ENCODE measurements at regions not wholly inside any gene's neighbourhood (a gene's known extent, or its start where the extent isn't known, plus 50 kb on each side); places are given as distances from the start of the nearest gene placed in this dataset.

- H3K36me3 Mint-ChIP-seq: no peaks in the 10 kb centered on the region
- H3K27ac Mint-ChIP-seq: no peak overlapping the region
- no peak overlapping the region for H3K4me3 Mint-ChIP-seq
- intact Hi-C loops (cut with micrococcal nuclease): no loop called here
- H3K27me3 Mint-ChIP-seq (ENCODE audit: low read depth in 2 of 2): peaks cover 0 to 3% of the 10 kb centered on the region in 2 donors
- Histone ChIP-seq H3K4me3 (ENCODE audit: low read length) (no peak overlapping the region), H3K9me3 (ENCODE audit: control insufficient read depth, insufficient read depth, low read length) (no peaks in the 10 kb centered on the region), H3K27me3 (ENCODE audit: control insufficient read depth, insufficient read depth, low read length) (no peaks in the 10 kb centered on the region), H3K4me1 (ENCODE audit: control insufficient read depth, insufficient read depth, low read length) (no peaks in the 10 kb centered on the region), H3K36me3 (ENCODE audit: control insufficient read depth, insufficient read depth, low read length) (no peaks in the 10 kb centered on the region), H3K27ac (ENCODE audit: low read length) (no peak overlapping the region)
- no peak for DNase-seq
- H3K4me1 Mint-ChIP-seq: peaks cover 5 to 13% of the 10 kb centered on the region in 2 donors
- TF ChIP-seq CTCF (IDR thresholded peaks at IDR 0.05): no peak
- H3K9me3 Mint-ChIP-seq: no peaks in the 10 kb centered on the region
- ATAC-seq: no peak
- 89% methylated on average over 3 of the region's 3 CpGs for WGBS (ENCODE audit: insufficient coverage)
Observed at GRCh38 chr5:142498298-142498697, 173.5 kb upstream of the SPRY4 start.

- peaks cover 0 to 3% of the 10 kb centered on the region in 2 donors for H3K27me3 Mint-ChIP-seq (ENCODE audit: low read depth in 2 of 2)
- H3K27ac ChIP-seq (ENCODE audit: low read length): no peak overlapping the region
- DNase-seq (no peak), ATAC-seq (no peak)
- no peaks in the 10 kb centered on the region for H3K4me1 ChIP-seq (ENCODE audit: control insufficient read depth, insufficient read depth, low read length)
- no peaks in the 10 kb centered on the region for H3K36me3 Mint-ChIP-seq
- intact Hi-C loops (cut with micrococcal nuclease): no loop called here
- H3K4me1 Mint-ChIP-seq: peaks cover 5 to 13% of the 10 kb centered on the region in 2 donors
- no peaks in the 10 kb centered on the region for H3K36me3 ChIP-seq (ENCODE audit: control insufficient read depth, insufficient read depth, low read length)
- H3K27me3 ChIP-seq (ENCODE audit: control insufficient read depth, insufficient read depth, low read length): no peaks in the 10 kb centered on the region
- no peak for TF ChIP-seq CTCF (IDR thresholded peaks at IDR 0.05)
- no peaks in the 10 kb centered on the region for H3K9me3 Mint-ChIP-seq
- H3K4me3 Mint-ChIP-seq: no peak overlapping the region
- no peaks in the 10 kb centered on the region for H3K9me3 ChIP-seq (ENCODE audit: control insufficient read depth, insufficient read depth, low read length)
- H3K27ac Mint-ChIP-seq: no peak overlapping the region
- H3K4me3 ChIP-seq (ENCODE audit: low read length): no peak overlapping the region
- 87% methylated on average over 2 of the region's 2 CpGs for WGBS (ENCODE audit: insufficient coverage)
Observed at GRCh38 chr5:142495531-142495930, 170.7 kb upstream of the SPRY4 start.

GRCh38 chr5:142493875-142494518, 169.2 kb upstream of the SPRY4 start:
- H3K36me3 ChIP-seq (ENCODE audit: control insufficient read depth, insufficient read depth, low read length): no peaks in the 10 kb centered on the region
- no peaks in the 10 kb centered on the region for H3K4me1 ChIP-seq (ENCODE audit: control insufficient read depth, insufficient read depth, low read length)
- no peak for TF ChIP-seq CTCF (IDR thresholded peaks at IDR 0.05)
- H3K9me3 ChIP-seq (ENCODE audit: control insufficient read depth, insufficient read depth, low read length): no peaks in the 10 kb centered on the region
- no peak for ATAC-seq
- H3K27ac ChIP-seq (ENCODE audit: low read length): no peak overlapping the region
- Mint-ChIP-seq H3K4me1 (peaks cover 5 to 13% of the 10 kb centered on the region in 2 donors), H3K27me3 (ENCODE audit: low read depth in 2 of 2) (peaks cover 0 to 3% of the 10 kb centered on the region in 2 donors), H3K9me3 (no peaks in the 10 kb centered on the region), H3K4me3 (no peak overlapping the region), H3K27ac (no peak overlapping the region), H3K36me3 (no peaks in the 10 kb centered on the region)
- no peak for DNase-seq
- no peaks in the 10 kb centered on the region for H3K27me3 ChIP-seq (ENCODE audit: control insufficient read depth, insufficient read depth, low read length)
- H3K4me3 ChIP-seq (ENCODE audit: low read length): no peak overlapping the region
- intact Hi-C loops (cut with micrococcal nuclease): no loop called here
- WGBS (ENCODE audit: insufficient coverage): 91% methylated on average over 8 of the region's 9 CpGs

- TF ChIP-seq CTCF (IDR thresholded peaks at IDR 0.05): no peak
- 33% methylated on average over 4 of the region's 6 CpGs for WGBS (ENCODE audit: insufficient coverage)
- H3K27ac ChIP-seq (ENCODE audit: low read length): no peak overlapping the region
- no peak for DNase-seq
- no peak overlapping the region for H3K4me3 ChIP-seq (ENCODE audit: low read length)
- Mint-ChIP-seq H3K36me3 (no peaks in the 10 kb centered on the region), H3K4me3 (no peak overlapping the region), H3K4me1 (peaks cover 5 to 13% of the 10 kb centered on the region in 2 donors), H3K27ac (no peak overlapping the region), H3K27me3 (ENCODE audit: low read depth in 2 of 2) (peaks cover 0 to 3% of the 10 kb centered on the region in 2 donors), H3K9me3 (no peaks in the 10 kb centered on the region)
- ATAC-seq: no peak
- H3K9me3 ChIP-seq (ENCODE audit: control insufficient read depth, insufficient read depth, low read length): no peaks in the 10 kb centered on the region
- no peaks in the 10 kb centered on the region for H3K4me1 ChIP-seq (ENCODE audit: control insufficient read depth, insufficient read depth, low read length)
- intact Hi-C loops (cut with micrococcal nuclease): no loop called here
- no peaks in the 10 kb centered on the region for H3K36me3 ChIP-seq (ENCODE audit: control insufficient read depth, insufficient read depth, low read length)
- H3K27me3 ChIP-seq (ENCODE audit: control insufficient read depth, insufficient read depth, low read length): no peaks in the 10 kb centered on the region
Observed at GRCh38 chr5:142492781-142493281, 168.0 kb upstream of the SPRY4 start.

Measured in natural killer cell (primary cell).